ENCODE measurements at regions not wholly inside any gene's neighbourhood (a gene's known extent, or its start where the extent isn't known, plus 50 kb on each side); places are given as distances from the start of the nearest gene placed in this dataset.

DNA sequence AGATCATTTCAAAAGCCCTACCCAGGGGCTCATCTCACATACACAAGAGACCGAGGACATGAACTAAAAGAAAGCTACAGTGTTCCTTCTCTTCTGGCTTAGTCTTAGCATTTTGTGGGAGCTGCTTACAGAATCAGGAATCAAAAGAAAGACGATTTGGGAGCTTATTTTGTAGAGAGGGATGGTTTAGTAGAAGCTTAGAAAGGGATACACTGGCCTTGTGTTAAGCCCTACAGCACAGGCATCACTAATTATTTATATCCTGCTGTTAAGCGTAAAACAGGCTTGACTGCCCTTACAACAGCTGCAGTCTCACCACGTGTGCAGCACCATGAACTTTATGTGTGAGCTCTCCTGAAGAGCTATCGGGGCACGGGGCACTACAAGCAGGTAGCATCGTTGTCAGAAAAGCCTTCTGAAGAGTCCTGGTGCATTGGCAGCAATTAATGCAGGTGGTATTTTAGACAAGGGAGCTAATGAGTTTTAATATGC is 798.3 kb downstream of the NXPH1 start (continued):
- TF ChIP-seq, protein P1, sequence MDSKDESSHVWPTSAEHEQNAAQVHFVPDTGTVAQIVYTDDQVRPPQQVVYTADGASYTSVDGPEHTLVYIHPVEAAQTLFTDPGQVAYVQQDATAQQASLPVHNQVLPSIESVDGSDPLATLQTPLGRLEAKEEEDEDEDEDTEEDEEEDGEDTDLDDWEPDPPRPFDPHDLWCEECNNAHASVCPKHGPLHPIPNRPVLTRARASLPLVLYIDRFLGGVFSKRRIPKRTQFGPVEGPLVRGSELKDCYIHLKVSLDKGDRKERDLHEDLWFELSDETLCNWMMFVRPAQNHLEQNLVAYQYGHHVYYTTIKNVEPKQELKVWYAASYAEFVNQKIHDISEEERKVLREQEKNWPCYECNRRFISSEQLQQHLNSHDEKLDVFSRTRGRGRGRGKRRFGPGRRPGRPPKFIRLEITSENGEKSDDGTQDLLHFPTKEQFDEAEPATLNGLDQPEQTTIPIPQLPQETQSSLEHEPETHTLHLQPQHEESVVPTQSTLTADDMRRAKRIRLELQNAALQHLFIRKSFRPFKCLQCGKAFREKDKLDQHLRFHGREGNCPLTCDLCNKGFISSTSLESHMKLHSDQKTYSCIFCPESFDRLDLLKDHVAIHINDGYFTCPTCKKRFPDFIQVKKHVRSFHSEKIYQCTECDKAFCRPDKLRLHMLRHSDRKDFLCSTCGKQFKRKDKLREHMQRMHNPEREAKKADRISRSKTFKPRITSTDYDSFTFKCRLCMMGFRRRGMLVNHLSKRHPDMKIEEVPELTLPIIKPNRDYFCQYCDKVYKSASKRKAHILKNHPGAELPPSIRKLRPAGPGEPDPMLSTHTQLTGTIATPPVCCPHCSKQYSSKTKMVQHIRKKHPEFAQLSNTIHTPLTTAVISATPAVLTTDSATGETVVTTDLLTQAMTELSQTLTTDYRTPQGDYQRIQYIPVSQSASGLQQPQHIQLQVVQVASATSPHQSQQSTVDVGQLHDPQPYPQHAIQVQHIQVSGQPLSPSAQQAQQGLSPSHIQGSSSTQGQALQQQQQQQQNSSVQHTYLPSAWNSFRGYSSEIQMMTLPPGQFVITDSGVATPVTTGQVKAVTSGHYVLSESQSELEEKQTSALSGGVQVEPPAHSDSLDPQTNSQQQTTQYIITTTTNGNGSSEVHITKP (tag by site-specific recombination; IDR thresholded peaks at IDR 0.05), result no peak
- TF ChIP-seq ZNF654 (tag by site-specific recombination; IDR thresholded peaks at IDR 0.05; ENCODE audit: low read depth) (no peak), ZNF404 (tag by site-specific recombination; IDR thresholded peaks at IDR 0.05) (no peak), ZNF596 (tag by site-specific recombination; IDR thresholded peaks at IDR 0.05) (no peak), SALL2 (tag by site-specific recombination; IDR thresholded peaks at IDR 0.05; ENCODE audit: borderline replicate concordance) (no peak), ZNF610 (tag by site-specific recombination; IDR thresholded peaks at IDR 0.05; ENCODE audit: borderline replicate concordance) (no peak), HOXA7 (CRISPR knock-in tag; IDR thresholded peaks at IDR 0.05; ENCODE audit: borderline replicate concordance) (no peak), ZNF530 (tag by site-specific recombination; IDR thresholded peaks at IDR 0.05; ENCODE audit: low read depth) (no peak)
- TF ChIP-seq, protein P2, sequence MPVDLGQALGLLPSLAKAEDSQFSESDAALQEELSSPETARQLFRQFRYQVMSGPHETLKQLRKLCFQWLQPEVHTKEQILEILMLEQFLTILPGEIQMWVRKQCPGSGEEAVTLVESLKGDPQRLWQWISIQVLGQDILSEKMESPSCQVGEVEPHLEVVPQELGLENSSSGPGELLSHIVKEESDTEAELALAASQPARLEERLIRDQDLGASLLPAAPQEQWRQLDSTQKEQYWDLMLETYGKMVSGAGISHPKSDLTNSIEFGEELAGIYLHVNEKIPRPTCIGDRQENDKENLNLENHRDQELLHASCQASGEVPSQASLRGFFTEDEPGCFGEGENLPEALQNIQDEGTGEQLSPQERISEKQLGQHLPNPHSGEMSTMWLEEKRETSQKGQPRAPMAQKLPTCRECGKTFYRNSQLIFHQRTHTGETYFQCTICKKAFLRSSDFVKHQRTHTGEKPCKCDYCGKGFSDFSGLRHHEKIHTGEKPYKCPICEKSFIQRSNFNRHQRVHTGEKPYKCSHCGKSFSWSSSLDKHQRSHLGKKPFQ (tag by site-specific recombination; IDR thresholded peaks at IDR 0.05), result no peak
- TF ChIP-seq, protein P3, sequence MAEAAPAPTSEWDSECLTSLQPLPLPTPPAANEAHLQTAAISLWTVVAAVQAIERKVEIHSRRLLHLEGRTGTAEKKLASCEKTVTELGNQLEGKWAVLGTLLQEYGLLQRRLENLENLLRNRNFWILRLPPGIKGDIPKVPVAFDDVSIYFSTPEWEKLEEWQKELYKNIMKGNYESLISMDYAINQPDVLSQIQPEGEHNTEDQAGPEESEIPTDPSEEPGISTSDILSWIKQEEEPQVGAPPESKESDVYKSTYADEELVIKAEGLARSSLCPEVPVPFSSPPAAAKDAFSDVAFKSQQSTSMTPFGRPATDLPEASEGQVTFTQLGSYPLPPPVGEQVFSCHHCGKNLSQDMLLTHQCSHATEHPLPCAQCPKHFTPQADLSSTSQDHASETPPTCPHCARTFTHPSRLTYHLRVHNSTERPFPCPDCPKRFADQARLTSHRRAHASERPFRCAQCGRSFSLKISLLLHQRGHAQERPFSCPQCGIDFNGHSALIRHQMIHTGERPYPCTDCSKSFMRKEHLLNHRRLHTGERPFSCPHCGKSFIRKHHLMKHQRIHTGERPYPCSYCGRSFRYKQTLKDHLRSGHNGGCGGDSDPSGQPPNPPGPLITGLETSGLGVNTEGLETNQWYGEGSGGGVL (tag by site-specific recombination; IDR thresholded peaks at IDR 0.05), result no peak

DNA sequence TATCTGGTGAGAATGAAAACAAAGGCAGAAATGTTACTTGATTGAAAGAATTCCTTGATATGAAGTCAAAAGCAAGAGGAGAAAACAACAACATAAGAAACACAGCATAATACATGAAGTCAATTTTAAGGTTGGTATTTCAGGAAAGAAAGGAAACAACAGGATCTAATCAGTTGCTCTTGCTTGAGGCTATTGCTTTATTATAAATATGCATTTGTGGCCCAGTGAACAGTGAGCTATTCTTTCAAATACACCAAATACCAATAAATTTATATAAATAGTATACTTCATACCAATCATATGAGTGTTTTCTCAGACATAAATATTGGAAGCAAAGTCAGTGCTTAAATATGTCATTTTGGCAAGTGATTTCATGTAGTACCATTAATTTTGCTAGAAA is 806.6 kb downstream of the NXPH1 start:
- Histone ChIP-seq H3K36me3 (ENCODE audit: control insufficient read depth in 2 of 2, insufficient read depth in 1 of 2, low read length in 2 of 2) (no peaks in the 10 kb centered on the region), H3K4me3 (ENCODE audit: low read depth, low read length) (no peak overlapping the region), H3K4me1 (ENCODE audit: control insufficient read depth, insufficient read depth, low read length) (no peaks in the 10 kb centered on the region), H3K27ac (ENCODE audit: extremely low read depth, low read depth, low read length) (no peak overlapping the region), H3K9me3 (ENCODE audit: control insufficient read depth, insufficient read depth, low read depth, low read length) (no peaks in the 10 kb centered on the region)
- ChIA-PET POLR2A (no interaction called here), CTCF (no interaction called here)
- TF ChIP-seq BCL11B (tag by site-specific recombination; IDR thresholded peaks at IDR 0.05; ENCODE audit: low read depth), result no peak
- no peak for TF ChIP-seq ZNF335 (tag by site-specific recombination; conservative IDR thresholded peaks at IDR 0.05)
- TF ChIP-seq MYNN (tag by site-specific recombination; IDR thresholded peaks at IDR 0.05; ENCODE audit: borderline replicate concordance), result no peak
- no peak for TF ChIP-seq HOXA7 (CRISPR knock-in tag; IDR thresholded peaks at IDR 0.05; ENCODE audit: borderline replicate concordance)
- TF ChIP-seq, protein P4, sequence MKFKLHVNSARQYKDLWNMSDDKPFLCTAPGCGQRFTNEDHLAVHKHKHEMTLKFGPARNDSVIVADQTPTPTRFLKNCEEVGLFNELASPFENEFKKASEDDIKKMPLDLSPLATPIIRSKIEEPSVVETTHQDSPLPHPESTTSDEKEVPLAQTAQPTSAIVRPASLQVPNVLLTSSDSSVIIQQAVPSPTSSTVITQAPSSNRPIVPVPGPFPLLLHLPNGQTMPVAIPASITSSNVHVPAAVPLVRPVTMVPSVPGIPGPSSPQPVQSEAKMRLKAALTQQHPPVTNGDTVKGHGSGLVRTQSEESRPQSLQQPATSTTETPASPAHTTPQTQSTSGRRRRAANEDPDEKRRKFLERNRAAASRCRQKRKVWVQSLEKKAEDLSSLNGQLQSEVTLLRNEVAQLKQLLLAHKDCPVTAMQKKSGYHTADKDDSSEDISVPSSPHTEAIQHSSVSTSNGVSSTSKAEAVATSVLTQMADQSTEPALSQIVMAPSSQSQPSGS (tag by site-specific recombination; IDR thresholded peaks at IDR 0.05; ENCODE audit: low read depth), result no peak
- no peak for TF ChIP-seq ZNF571 (tag by site-specific recombination; IDR thresholded peaks at IDR 0.05)
- TF ChIP-seq KLF10 (tag by site-specific recombination; IDR thresholded peaks at IDR 0.05), result no peak
- TF ChIP-seq ZNF791 (tag by site-specific recombination; IDR thresholded peaks at IDR 0.05), result no peak
- no peak for TF ChIP-seq REPIN1 (tag by site-specific recombination; IDR thresholded peaks at IDR 0.05; ENCODE audit: low read depth)
- no peak for TF ChIP-seq ZNF677 (tag by site-specific recombination; IDR thresholded peaks at IDR 0.05)
- no peak for TF ChIP-seq ZNF785 (tag by site-specific recombination; IDR thresholded peaks at IDR 0.05)
- TF ChIP-seq ZNF777 (tag by site-specific recombination; IDR thresholded peaks at IDR 0.05; ENCODE audit: borderline replicate concordance), result no peak
- no peak for TF ChIP-seq ZNF302 (tag by site-specific recombination; IDR thresholded peaks at IDR 0.05; ENCODE audit: low read depth)
- no peak for TF ChIP-seq ZNF473 (tag by site-specific recombination; IDR thresholded peaks at IDR 0.05)
- no peak for TF ChIP-seq ZFP41 (tag by site-specific recombination; IDR thresholded peaks at IDR 0.05; ENCODE audit: borderline replicate concordance)

All from HEK293 (cell line).